Gastrocnemius medialis (tissue), 4 donors: ENCODE measurements at regions not wholly inside any gene's neighbourhood (a gene's known extent, or its start where the extent isn't known, plus 50 kb on each side); places are given as distances from the start of the nearest gene placed in this dataset.
"Not testable (repeated sequence)": the region's sequence is repeated elsewhere in the genome, so short reads cannot be mapped to it uniquely, and the experiment has no call there.

Experiments used
- ATAC-seq, 2 donors: fragments of 150-250 bp; one replicate each; pipeline ENCODE4 v1.9.1; 2016
- DNase-seq, 2 donors: peaks; one replicate each; pipeline ENCODE4 v3.0.0-alpha.2; 2019
- H3K27ac ChIP-seq, 4 donors: fragments of 200-600 bp; sonication (generic); 1 replicate in 1 of 4; 2 replicates in 3 of 4; pipeline ENCODE4 v1.5.1; 2016 to 2018; ENCODE audit warnings: mild to moderate bottlenecking in 2 of 4, moderate library complexity in 1 of 4
- H3K27me3 ChIP-seq, 3 donors: fragments of 200-600 bp; sonication (generic) in 2 of 3; 1 replicate in 1 of 3; 2 replicates in 2 of 3; pipeline versions ENCODE4 v1.5.1 to v1.6.0; 2016 to 2019; ENCODE audit warnings: mild to moderate bottlenecking in 1 of 3, moderate library complexity in 1 of 3
- H3K36me3 ChIP-seq, 2 donors: fragments of 200-600 bp; sonication (generic) in 1 of 2; one replicate each; pipeline ENCODE4 v1.5.1; 2017 to 2018
- H3K4me1 ChIP-seq, 2 donors: fragments of 200-600 bp; sonication (generic) in 1 of 2; one replicate each; pipeline ENCODE4 v1.5.1; 2016 to 2017; ENCODE audit warnings: mild to moderate bottlenecking in 2 of 2
- H3K4me3 ChIP-seq, 4 donors: fragments of 200-600 bp; sonication (generic) in 3 of 4; 1 replicate in 1 of 4; 2 replicates in 3 of 4; pipeline ENCODE4 v1.5.1; 2016 to 2019; ENCODE audit warnings: mild to moderate bottlenecking in 2 of 4
- H3K9me3 ChIP-seq, 3 donors: fragments of 200-600 bp; sonication (generic) in 2 of 3; 1 replicate in 1 of 3; 2 replicates in 2 of 3; pipeline ENCODE4 v1.5.1; 2016 to 2019
- CTCF ChIP-seq, 5 experiments: fragments of 450-650 bp in 3 of 5; fragments of 200-600 bp in 2 of 5; sonication (generic) in 2 of 5; IDR thresholded peaks in 4 of 5; conservative IDR thresholded peaks in 1 of 5; 1 replicate in 4 of 5; 2 replicates in 1 of 5; pipeline ENCODE4 v1.5.1; 2016 to 2019; ENCODE audit warnings: antibody characterized with exemption in 5 of 5, mild to moderate bottlenecking in 3 of 5, moderate library complexity in 3 of 5
- POLR2A ChIP-seq, 2 donors: fragments of 450-650 bp; IDR thresholded peaks; one replicate each; pipeline ENCODE4 v1.6.1; 2017; ENCODE audit warnings: antibody characterized with exemption in 2 of 2, mild to moderate bottlenecking in 2 of 2, moderate library complexity in 2 of 2
- in situ Hi-C, 4 donors: fragments of 200-750 bp; cut with MboI; loops; one replicate each; pipeline versions ENCODE4 v1.15.0 to v1.8.0; 2017; ENCODE audit warnings: low sequenced_read_pairs in 4 of 4
- intact Hi-C: fragments of 100-400 bp; cut with DNase I; formaldehyde crosslinking; loops from one replicate; pipeline ENCODE4 v1.15.1; 2023; ENCODE audit warnings: low total_unique reads

- Histone ChIP-seq H3K27me3 (no peaks in the 10 kb centered on the region), H3K4me1 (no peaks in the 10 kb centered on the region), H3K27ac (no peak overlapping the region), H3K9me3 (no peaks in the 10 kb centered on the region), H3K36me3 (no peaks in the 10 kb centered on the region), H3K4me3 (no peak overlapping the region)
- in situ Hi-C loops: no loop called here
- DNase-seq (no peak), ATAC-seq (no peak)
- intact Hi-C loops: no loop called here
- no peak for TF ChIP-seq POLR2A (IDR thresholded peaks at IDR 0.05)
- no peak for TF ChIP-seq CTCF (IDR thresholded peaks at IDR 0.05 in 4 of 5, conservative IDR thresholded peaks at IDR 0.05 in 1 of 5)
Measured at GRCh38 chr1:198411240-198411639, 129.2 kb downstream of the ATP6V1G3 start.

- DNase-seq (no peak), ATAC-seq (no peak)
- no peaks in the 10 kb centered on the region for H3K36me3 ChIP-seq
- no peaks in the 10 kb centered on the region for H3K4me1 ChIP-seq
- in situ Hi-C loops: no loop called here
- intact Hi-C loops: no loop called here
- no peaks in the 10 kb centered on the region for H3K9me3 ChIP-seq
- H3K4me3 ChIP-seq: no peak overlapping the region
- no peak overlapping the region for H3K27ac ChIP-seq
- TF ChIP-seq CTCF (IDR thresholded peaks at IDR 0.05 in 4 of 5, conservative IDR thresholded peaks at IDR 0.05 in 1 of 5) (no peak), POLR2A (IDR thresholded peaks at IDR 0.05) (no peak)
- no peaks in the 10 kb centered on the region for H3K27me3 ChIP-seq
Measured at GRCh38 chr1:198408716-198409115, 131.8 kb downstream of the ATP6V1G3 start.

GRCh38 chr1:198404632-198405031 lies 135.8 kb downstream of the ATP6V1G3 start:
- H3K27me3 ChIP-seq, H3K4me3 ChIP-seq, DNase-seq, H3K4me1 ChIP-seq, H3K27ac ChIP-seq, in situ Hi-C loops, ATAC-seq, H3K36me3 ChIP-seq, intact Hi-C loops, H3K9me3 ChIP-seq: not testable (repeated sequence)

- in situ Hi-C loops (no loop called here), intact Hi-C loops (no loop called here)
- ATAC-seq: no peak
- no peak for DNase-seq
- no peaks in the 10 kb centered on the region for H3K27me3 ChIP-seq
- no peak overlapping the region for H3K4me3 ChIP-seq
- H3K27ac ChIP-seq: no peak overlapping the region
- TF ChIP-seq POLR2A (IDR thresholded peaks at IDR 0.05) (no peak), CTCF (IDR thresholded peaks at IDR 0.05 in 4 of 5, conservative IDR thresholded peaks at IDR 0.05 in 1 of 5) (no peak)
- no peaks in the 10 kb centered on the region for H3K9me3 ChIP-seq
- no peaks in the 10 kb centered on the region for H3K4me1 ChIP-seq
- no peaks in the 10 kb centered on the region for H3K36me3 ChIP-seq
Measured at GRCh38 chr1:198400063-198400462, 140.4 kb downstream of the ATP6V1G3 start.

- Histone ChIP-seq H3K9me3 (no peaks in the 10 kb centered on the region), H3K4me3 (no peak overlapping the region), H3K27me3 (no peaks in the 10 kb centered on the region), H3K36me3 (no peaks in the 10 kb centered on the region), H3K27ac (no peak overlapping the region), H3K4me1 (no peaks in the 10 kb centered on the region)
- no peak for DNase-seq
- in situ Hi-C loops (no loop called here), intact Hi-C loops (no loop called here)
- no peak for TF ChIP-seq CTCF (IDR thresholded peaks at IDR 0.05 in 4 of 5, conservative IDR thresholded peaks at IDR 0.05 in 1 of 5)
- no peak for TF ChIP-seq POLR2A (IDR thresholded peaks at IDR 0.05)
- ATAC-seq: no peak
Measured at GRCh38 chr1:198399452-198399851, 141.0 kb downstream of the ATP6V1G3 start.
